Activated T-helper 2 cell treated with anti-CD3 and anti-CD28 coated beads, Interferon-gamma antibody, Interleukin-2, Interleukin-4, amounts not matched to agents 10 μg/mL and 5 μg/mL and 100 μg/mL, durations not matched to agents 14 hours and 24 hours and 36 hours (primary cell): ENCODE measurements at regions not wholly inside any gene's neighbourhood (a gene's known extent, or its start where the extent isn't known, plus 50 kb on each side); places are given as distances from the start of the nearest gene placed in this dataset.
"Not testable (repeated sequence)": the region's sequence is repeated elsewhere in the genome, so short reads cannot be mapped to it uniquely, and the experiment has no call there.

Source experiments
- DNase-seq: peaks from one replicate; pipeline ENCODE4 v3.0.0; 2021; ENCODE audit warnings: low spot score
- H3K27ac Mint-ChIP-seq: one replicate; pipeline ENCODE4 v1.8.0; 2021; ENCODE audit warnings: mixed read lengths
- H3K27me3 Mint-ChIP-seq: one replicate; pipeline ENCODE4 v1.8.0; 2021; ENCODE audit warnings: low read depth, mixed read lengths
- H3K36me3 Mint-ChIP-seq: one replicate; pipeline ENCODE4 v1.8.0; 2021; ENCODE audit warnings: low read depth, mixed read lengths
- H3K4me1 Mint-ChIP-seq: one replicate; pipeline ENCODE4 v1.8.0; 2021; ENCODE audit warnings: low read depth, mixed read lengths
- H3K4me3 Mint-ChIP-seq: one replicate; pipeline ENCODE4 v1.8.0; 2021; ENCODE audit warnings: low read depth, mild to moderate bottlenecking, moderate library complexity, mixed read lengths
- H3K9me3 Mint-ChIP-seq: one replicate; pipeline ENCODE4 v1.8.0; 2021; ENCODE audit warnings: mixed read lengths
- intact Hi-C: fragments of 100-400 bp; cut with micrococcal nuclease; formaldehyde crosslinking; loops from one replicate; pipeline ENCODE4 v1.15.1; 2023

GRCh38 chr10:121131014-121131413 is 279.9 kb downstream of the WDR11 start:
- intact Hi-C loops, result no loop called here

GRCh38 chr10:121131426-121132265 is 280.5 kb downstream of the WDR11 start:
- H3K27ac Mint-ChIP-seq, result no peak overlapping the region
- DNase-seq, result no peak
- no peaks in the 10 kb centered on the region for H3K9me3 Mint-ChIP-seq
- no peaks in the 10 kb centered on the region for H3K27me3 Mint-ChIP-seq
- H3K4me3 Mint-ChIP-seq, result no peak overlapping the region
- intact Hi-C loops, result no loop called here
- H3K4me1 Mint-ChIP-seq, result no peaks in the 10 kb centered on the region
- H3K36me3 Mint-ChIP-seq, result no peaks in the 10 kb centered on the region

More at GRCh38 chr10:121131014-121131413, 279.9 kb downstream of the WDR11 start:
- H3K4me3 Mint-ChIP-seq, result no peak overlapping the region
- H3K27ac Mint-ChIP-seq, result no peak overlapping the region
- no peaks in the 10 kb centered on the region for H3K36me3 Mint-ChIP-seq
- no peaks in the 10 kb centered on the region for H3K27me3 Mint-ChIP-seq
- no peaks in the 10 kb centered on the region for H3K4me1 Mint-ChIP-seq
- no peaks in the 10 kb centered on the region for H3K9me3 Mint-ChIP-seq
- no peak for DNase-seq

GRCh38 chr10:121132273-121132672 is 281.1 kb downstream of the WDR11 start:
- H3K4me3 Mint-ChIP-seq, result no peak overlapping the region
- intact Hi-C loops, result no loop called here
- no peaks in the 10 kb centered on the region for H3K27me3 Mint-ChIP-seq
- H3K27ac Mint-ChIP-seq, result no peak overlapping the region
- H3K4me1 Mint-ChIP-seq, result no peaks in the 10 kb centered on the region
- H3K36me3 Mint-ChIP-seq, result no peaks in the 10 kb centered on the region
- H3K9me3 Mint-ChIP-seq, result no peaks in the 10 kb centered on the region
- DNase-seq, result no peak

GRCh38 chr10:121133901-121134300 is 282.7 kb downstream of the WDR11 start:
- Mint-ChIP-seq H3K9me3 (no peaks in the 10 kb centered on the region), H3K27me3 (no peaks in the 10 kb centered on the region), H3K4me3 (no peak overlapping the region), H3K36me3 (no peaks in the 10 kb centered on the region), H3K4me1 (no peaks in the 10 kb centered on the region), H3K27ac (no peak overlapping the region)
- DNase-seq, result no peak
- intact Hi-C loops, result no loop called here

- intact Hi-C loops, result no loop called here
- no peak overlapping the region for H3K27ac Mint-ChIP-seq
- no peaks in the 10 kb centered on the region for H3K4me1 Mint-ChIP-seq
- no peak overlapping the region for H3K4me3 Mint-ChIP-seq
- H3K27me3 Mint-ChIP-seq, result no peaks in the 10 kb centered on the region
- H3K36me3 Mint-ChIP-seq, result no peaks in the 10 kb centered on the region
- H3K9me3 Mint-ChIP-seq, result no peaks in the 10 kb centered on the region
- no peak for DNase-seq
Measured at GRCh38 chr10:121134711-121135110, 283.5 kb downstream of the WDR11 start.

- intact Hi-C loops, result no loop called here
- Mint-ChIP-seq H3K4me3 (no peak overlapping the region), H3K4me1 (no peaks in the 10 kb centered on the region), H3K36me3 (no peaks in the 10 kb centered on the region), H3K9me3 (no peaks in the 10 kb centered on the region), H3K27ac (no peak overlapping the region), H3K27me3 (no peaks in the 10 kb centered on the region)
- no peak for DNase-seq
Measured at GRCh38 chr10:121135512-121135911, 284.4 kb downstream of the WDR11 start.

GRCh38 chr10:121137533-121137932 is 286.4 kb downstream of the WDR11 start:
- no peak for DNase-seq
- no peaks in the 10 kb centered on the region for H3K4me1 Mint-ChIP-seq
- intact Hi-C loops, result no loop called here
- no peaks in the 10 kb centered on the region for H3K27me3 Mint-ChIP-seq
- H3K9me3 Mint-ChIP-seq, result peaks cover 3% of the 10 kb centered on the region
- no peak overlapping the region for H3K4me3 Mint-ChIP-seq
- no peak overlapping the region for H3K27ac Mint-ChIP-seq
- H3K36me3 Mint-ChIP-seq, result no peaks in the 10 kb centered on the region

GRCh38 chr10:121138112-121138860 is 287.1 kb downstream of the WDR11 start:
- Mint-ChIP-seq H3K27me3 (no peaks in the 10 kb centered on the region), H3K36me3 (no peaks in the 10 kb centered on the region)

GRCh38 chr10:121138918-121139317 is 287.8 kb downstream of the WDR11 start:
- Mint-ChIP-seq H3K9me3 (peaks cover 9% of the 10 kb centered on the region), H3K4me3 (no peak overlapping the region), H3K27me3 (no peaks in the 10 kb centered on the region), H3K27ac (no peak overlapping the region), H3K36me3 (no peaks in the 10 kb centered on the region), H3K4me1 (no peaks in the 10 kb centered on the region)
- intact Hi-C loops, result no loop called here
- no peak for DNase-seq

More at GRCh38 chr10:121138112-121138860, 287.1 kb downstream of the WDR11 start:
- Mint-ChIP-seq H3K4me1 (no peaks in the 10 kb centered on the region), H3K4me3 (no peak overlapping the region), H3K9me3 (peaks cover 8% of the 10 kb centered on the region), H3K27ac (no peak overlapping the region)
- no peak for DNase-seq
- intact Hi-C loops, result no loop called here

- H3K4me1 Mint-ChIP-seq, H3K4me3 Mint-ChIP-seq, DNase-seq, H3K36me3 Mint-ChIP-seq, H3K27me3 Mint-ChIP-seq, intact Hi-C loops, H3K27ac Mint-ChIP-seq: not testable (repeated sequence)
- H3K9me3 Mint-ChIP-seq, result peaks cover 32% of the 10 kb centered on the region
Measured at GRCh38 chr10:121145802-121146395, 294.7 kb downstream of the WDR11 start.

GRCh38 chr10:121148921-121149320 is 297.8 kb downstream of the WDR11 start:
- Mint-ChIP-seq H3K4me3 (no peak overlapping the region), H3K27ac (no peak overlapping the region), H3K9me3 (peaks cover 23% of the 10 kb centered on the region), H3K36me3 (no peaks in the 10 kb centered on the region), H3K4me1 (no peaks in the 10 kb centered on the region), H3K27me3 (no peaks in the 10 kb centered on the region)
- no peak for DNase-seq
- intact Hi-C loops, result no loop called here

GRCh38 chr10:121152033-121152432 is 300.9 kb downstream of the WDR11 start:
- no peaks in the 10 kb centered on the region for H3K4me1 Mint-ChIP-seq
- H3K9me3 Mint-ChIP-seq, result peaks cover 9% of the 10 kb centered on the region
- H3K36me3 Mint-ChIP-seq, result no peaks in the 10 kb centered on the region
- H3K27me3 Mint-ChIP-seq, result no peaks in the 10 kb centered on the region
- no peak overlapping the region for H3K4me3 Mint-ChIP-seq
- no peak overlapping the region for H3K27ac Mint-ChIP-seq
- DNase-seq, result no peak
- intact Hi-C loops, result no loop called here

GRCh38 chr10:121152935-121153334 is 301.8 kb downstream of the WDR11 start:
- intact Hi-C loops, result no loop called here
- H3K9me3 Mint-ChIP-seq, result peaks cover 10% of the 10 kb centered on the region
- no peaks in the 10 kb centered on the region for H3K36me3 Mint-ChIP-seq
- no peaks in the 10 kb centered on the region for H3K27me3 Mint-ChIP-seq
- no peak overlapping the region for H3K4me3 Mint-ChIP-seq
- no peak for DNase-seq
- H3K4me1 Mint-ChIP-seq, result no peaks in the 10 kb centered on the region
- H3K27ac Mint-ChIP-seq, result no peak overlapping the region
